ENCODE measurements at regions not wholly inside any gene's neighbourhood (a gene's known extent, or its start where the extent isn't known, plus 50 kb on each side); places are given as distances from the start of the nearest gene placed in this dataset.

DNA sequence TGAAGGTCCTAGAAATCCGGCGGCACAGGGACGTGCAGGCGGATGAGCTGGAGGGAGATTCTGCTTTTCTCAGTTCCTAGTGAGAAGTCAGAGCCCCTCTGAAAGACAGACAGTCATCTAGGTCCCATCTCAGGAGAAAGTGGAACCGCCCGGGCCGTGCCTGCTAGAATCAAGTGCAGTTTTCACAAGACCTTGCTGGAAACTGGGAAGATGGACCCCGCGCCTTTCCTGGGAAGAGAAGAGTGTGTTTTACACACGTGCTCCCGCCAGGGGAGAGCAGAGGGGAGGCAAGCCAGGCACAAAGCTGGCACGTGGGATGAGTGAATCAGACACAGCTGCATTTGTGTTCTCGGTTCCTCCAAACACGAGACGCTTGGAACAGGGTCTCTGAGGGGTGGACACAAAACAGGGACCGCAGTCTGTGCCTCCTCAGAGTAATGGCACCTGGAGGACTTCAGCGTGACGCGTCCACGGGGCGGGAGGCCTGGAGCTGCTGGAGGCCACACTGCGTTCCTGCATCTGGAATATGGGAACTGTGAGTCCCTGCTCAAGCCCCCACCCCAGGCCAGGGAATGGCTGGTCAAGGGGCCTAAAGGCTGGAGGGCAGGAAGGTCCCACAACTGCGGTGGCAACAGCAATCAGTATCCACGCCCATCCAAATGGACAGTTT, 218.3 kb downstream of the BRD1 start:
- WGBS, 2 experiments (ENCODE audit: low coverage in 1 of 2, low lambda C conversion rate in 2 of 2, missing lambda C conversion rate in 2 of 2): 52 to 53% methylated on average over 24 of the region's 24 CpGs
- Histone ChIP-seq H3F3A (ENCODE audit: insufficient read depth) (no peaks in the 10 kb centered on the region), H3K9me3 (ENCODE audit: low read depth) (no peaks in the 10 kb centered on the region), H3K79me2 (ENCODE audit: insufficient read depth) (no peaks in the 10 kb centered on the region), H3K4me1 (ENCODE audit: insufficient read depth) (no peaks in the 10 kb centered on the region), H3K9ac (no peak overlapping the region), H4K20me1 (ENCODE audit: insufficient read depth) (no peaks in the 10 kb centered on the region), H2AFZ (no peak overlapping the region), H3K27me3 (replicated peaks; ENCODE audit: insufficient read depth) (no peaks in the 10 kb centered on the region), H3K9me2 (ENCODE audit: insufficient read depth) (no peaks in the 10 kb centered on the region), H3K27ac (no peak overlapping the region), H3K4me2 (ENCODE audit: unreplicated experiment) (no peak overlapping the region), H3K36me3 (ENCODE audit: low read depth) (no peaks in the 10 kb centered on the region), H3K4me3 (no peak overlapping the region)
- in situ Hi-C loops (cut with MboI): no loop called here
- TF ChIP-seq EZH2 (IDR thresholded peaks at IDR 0.05; ENCODE audit: insufficient read depth, poor library complexity, severe bottlenecking) (no peak), EZH2phosphoT487 (IDR thresholded peaks at IDR 0.05; ENCODE audit: insufficient read depth, low read depth) (no peak)
- no peak for DNase-seq

DNA sequence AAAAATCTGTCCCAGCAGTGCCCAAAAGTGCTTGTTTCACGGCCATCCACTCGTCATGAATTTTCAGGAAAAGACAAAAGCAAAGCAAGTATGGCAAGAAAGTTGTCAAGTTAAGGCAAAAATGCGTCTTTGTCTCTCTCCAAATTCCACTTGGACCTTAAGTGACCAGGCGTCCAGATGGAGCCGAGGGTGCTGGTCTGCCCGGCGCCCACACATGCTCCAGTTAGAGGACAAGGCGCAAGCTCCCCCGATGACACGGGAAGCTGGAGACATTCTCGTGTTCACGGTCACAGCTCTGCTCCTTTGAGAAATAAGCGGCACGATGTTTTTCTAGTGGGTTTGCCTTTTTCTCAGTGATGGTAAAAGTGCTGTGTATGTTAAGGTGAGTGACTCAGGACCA, 219.0 kb downstream of the BRD1 start:
- no peak for TF ChIP-seq EZH2 (IDR thresholded peaks at IDR 0.05; ENCODE audit: insufficient read depth, poor library complexity, severe bottlenecking)
- TF ChIP-seq EZH2phosphoT487 (IDR thresholded peaks at IDR 0.05; ENCODE audit: insufficient read depth, low read depth): no peak
- no peaks in the 10 kb centered on the region for H3F3A ChIP-seq (ENCODE audit: insufficient read depth)
- 48% methylated on average over 14 of the region's 14 CpGs for WGBS, 2 experiments (ENCODE audit: low coverage in 1 of 2, low lambda C conversion rate in 2 of 2, missing lambda C conversion rate in 2 of 2)
- DNase-seq: no peak
- no peaks in the 10 kb centered on the region for H3K9me3 ChIP-seq (ENCODE audit: low read depth)
- H4K20me1 ChIP-seq (ENCODE audit: insufficient read depth): no peaks in the 10 kb centered on the region
- in situ Hi-C loops (cut with MboI): no loop called here
- no peaks in the 10 kb centered on the region for H3K27me3 ChIP-seq (replicated peaks; ENCODE audit: insufficient read depth)
- no peaks in the 10 kb centered on the region for H3K9me2 ChIP-seq (ENCODE audit: insufficient read depth)
- no peaks in the 10 kb centered on the region for H3K4me1 ChIP-seq (ENCODE audit: insufficient read depth)
- H3K36me3 ChIP-seq (ENCODE audit: low read depth): no peaks in the 10 kb centered on the region
- H3K4me3 ChIP-seq: no peak overlapping the region
- H2AFZ ChIP-seq: no peak overlapping the region
- H3K9ac ChIP-seq: no peak overlapping the region
- no peak overlapping the region for H3K4me2 ChIP-seq (ENCODE audit: unreplicated experiment)
- H3K79me2 ChIP-seq (ENCODE audit: insufficient read depth): no peaks in the 10 kb centered on the region
- no peak overlapping the region for H3K27ac ChIP-seq

- no peaks in the 10 kb centered on the region for H3K4me1 ChIP-seq (ENCODE audit: insufficient read depth)
- H2AFZ ChIP-seq: no peak overlapping the region
- 52 to 56% methylated on average over 6 to 8 of the region's 8 CpGs for WGBS, 2 experiments (ENCODE audit: low coverage in 1 of 2, low lambda C conversion rate in 2 of 2, missing lambda C conversion rate in 2 of 2)
- H3K79me2 ChIP-seq (ENCODE audit: insufficient read depth): no peaks in the 10 kb centered on the region
- no peak overlapping the region for H3K4me3 ChIP-seq
- no peaks in the 10 kb centered on the region for H4K20me1 ChIP-seq (ENCODE audit: insufficient read depth)
- no peak overlapping the region for H3K4me2 ChIP-seq (ENCODE audit: unreplicated experiment)
- no peak overlapping the region for H3K9ac ChIP-seq
- H3K9me3 ChIP-seq (ENCODE audit: low read depth): no peaks in the 10 kb centered on the region
- no peak for DNase-seq
- H3K27me3 ChIP-seq (replicated peaks; ENCODE audit: insufficient read depth): no peaks in the 10 kb centered on the region
- H3K27ac ChIP-seq: no peak overlapping the region
- TF ChIP-seq EZH2 (IDR thresholded peaks at IDR 0.05; ENCODE audit: insufficient read depth, poor library complexity, severe bottlenecking): no peak
- TF ChIP-seq EZH2phosphoT487 (IDR thresholded peaks at IDR 0.05; ENCODE audit: insufficient read depth, low read depth): no peak
- H3K9me2 ChIP-seq (ENCODE audit: insufficient read depth): no peaks in the 10 kb centered on the region
- H3K36me3 ChIP-seq (ENCODE audit: low read depth): no peaks in the 10 kb centered on the region
- in situ Hi-C loops (cut with MboI): no loop called here
- H3F3A ChIP-seq (ENCODE audit: insufficient read depth): no peaks in the 10 kb centered on the region
Observed at GRCh38 chr22:49608228-49608627, 219.4 kb downstream of the BRD1 start.

DNA sequence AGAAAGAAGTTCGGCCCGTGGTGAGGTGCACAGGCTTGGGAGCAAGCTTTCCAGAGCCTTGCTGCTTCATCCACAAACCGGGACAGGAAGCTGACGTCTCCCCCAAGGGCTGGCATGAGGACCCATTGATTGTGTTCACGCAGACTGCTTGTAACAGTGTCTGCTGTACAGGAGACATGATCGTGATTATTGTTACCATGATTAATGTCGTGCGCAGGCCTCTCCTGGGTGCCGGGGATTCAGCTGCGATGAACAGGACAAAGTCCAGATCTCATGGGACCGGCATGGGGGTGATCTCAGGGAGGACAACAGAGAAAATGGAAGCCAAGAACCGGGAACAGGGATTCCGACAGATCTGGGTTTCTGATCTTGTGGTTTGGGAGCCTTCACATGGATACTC, 219.9 kb downstream of the BRD1 start:
- Histone ChIP-seq H3K36me3 (ENCODE audit: low read depth) (no peaks in the 10 kb centered on the region), H3K79me2 (ENCODE audit: insufficient read depth) (no peaks in the 10 kb centered on the region), H3K9ac (no peak overlapping the region), H2AFZ (no peak overlapping the region), H3F3A (ENCODE audit: insufficient read depth) (no peaks in the 10 kb centered on the region), H4K20me1 (ENCODE audit: insufficient read depth) (no peaks in the 10 kb centered on the region), H3K27ac (no peak overlapping the region), H3K9me3 (ENCODE audit: low read depth) (no peaks in the 10 kb centered on the region), H3K4me1 (ENCODE audit: insufficient read depth) (no peaks in the 10 kb centered on the region), H3K9me2 (ENCODE audit: insufficient read depth) (no peaks in the 10 kb centered on the region), H3K4me2 (ENCODE audit: unreplicated experiment) (no peak overlapping the region), H3K4me3 (no peak overlapping the region), H3K27me3 (replicated peaks; ENCODE audit: insufficient read depth) (no peaks in the 10 kb centered on the region)
- in situ Hi-C loops (cut with MboI): no loop called here
- 51 to 56% methylated on average over 12 to 13 of the region's 13 CpGs for WGBS, 2 experiments (ENCODE audit: low coverage in 1 of 2, low lambda C conversion rate in 2 of 2, missing lambda C conversion rate in 2 of 2)
- TF ChIP-seq EZH2 (IDR thresholded peaks at IDR 0.05; ENCODE audit: insufficient read depth, poor library complexity, severe bottlenecking) (no peak), EZH2phosphoT487 (IDR thresholded peaks at IDR 0.05; ENCODE audit: insufficient read depth, low read depth) (no peak)
- no peak for DNase-seq
